Sigmoid colon (tissue), 6 donors: ENCODE measurements at regions not wholly inside any gene's neighbourhood (a gene's known extent, or its start where the extent isn't known, plus 50 kb on each side); places are given as distances from the start of the nearest gene placed in this dataset.

ENCODE experiments used
- DNase-seq: peaks from one replicate; pipeline ENCODE4 v3.0.0-alpha.2; 2019
- H3K27ac ChIP-seq, 4 donors: fragments of 200-600 bp; sonication (generic); one replicate each; pipeline ENCODE4 v1.5.1; 2016 to 2019; ENCODE audit warnings: mild to moderate bottlenecking in 1 of 4
- H3K27me3 ChIP-seq, 3 donors: fragments of 200-600 bp; sonication (generic); one replicate each; pipeline ENCODE4 v1.5.1; 2019; ENCODE audit warnings: mild to moderate bottlenecking in 1 of 3
- H3K36me3 ChIP-seq, 4 donors: fragments of 200-600 bp; sonication (generic); one replicate each; pipeline ENCODE4 v1.5.1; 2016 to 2019
- H3K4me1 ChIP-seq, 4 donors: fragments of 200-600 bp; sonication (generic); one replicate each; pipeline ENCODE4 v1.5.1; 2017 to 2019
- H3K4me3 ChIP-seq, 4 donors: fragments of 200-600 bp; sonication (generic); one replicate each; pipeline ENCODE4 v1.5.1; 2017 to 2019; ENCODE audit warnings: mild to moderate bottlenecking in 2 of 4, moderate library complexity in 1 of 4
- H3K9me3 ChIP-seq, 4 donors: fragments of 200-600 bp in 3 of 4; sonication (generic) in 3 of 4; one replicate each; pipeline versions ENCODE4 v1.5.1 to v1.6.1; 2013 to 2019
- EP300 ChIP-seq, 4 donors: sonication (generic); formaldehyde crosslinking; IDR thresholded peaks; one replicate each; pipeline ENCODE4 v1.6.1; 2017; ENCODE audit warnings: antibody characterized with exemption in 4 of 4
- POLR2A ChIP-seq, 2 donors: fragments of 450-650 bp; IDR thresholded peaks; one replicate each; pipeline ENCODE4 v1.6.1; 2016; ENCODE audit warnings: antibody characterized with exemption in 2 of 2, mild to moderate bottlenecking in 2 of 2, moderate library complexity in 2 of 2
- POLR2AphosphoS5 ChIP-seq, 4 donors: sonication (generic); formaldehyde crosslinking; IDR thresholded peaks; one replicate each; pipeline ENCODE4 v1.6.1; 2017; ENCODE audit warnings: antibody characterized with exemption in 4 of 4
- WGBS, 2 donors: extraction: QIAGEN DNeasy Blood & Tissue Kit; methylation state at CpG; one replicate each; pipeline ENCODE4 v1.1.7; 2013; 5-methylcytosine and 5-hydroxymethylcytosine counted together
- intact Hi-C: fragments of 100-400 bp; cut with DNase I; formaldehyde crosslinking; loops from one replicate; pipeline ENCODE4 v1.15.1; 2023
- TF ChIP-seq, protein P1 (sequence below), 4 experiments: fragments of 450-650 bp in 3 of 4; fragments of 200-600 bp in 1 of 4; IDR thresholded peaks; one replicate each; pipeline ENCODE4 v1.5.1; 2016 to 2019; ENCODE audit warnings: antibody characterized with exemption in 4 of 4, mild to moderate bottlenecking in 3 of 4, moderate library complexity in 2 of 4
- donor health status: healthy with polysubstance abuse.
- donor health status: healthy.

DNA sequence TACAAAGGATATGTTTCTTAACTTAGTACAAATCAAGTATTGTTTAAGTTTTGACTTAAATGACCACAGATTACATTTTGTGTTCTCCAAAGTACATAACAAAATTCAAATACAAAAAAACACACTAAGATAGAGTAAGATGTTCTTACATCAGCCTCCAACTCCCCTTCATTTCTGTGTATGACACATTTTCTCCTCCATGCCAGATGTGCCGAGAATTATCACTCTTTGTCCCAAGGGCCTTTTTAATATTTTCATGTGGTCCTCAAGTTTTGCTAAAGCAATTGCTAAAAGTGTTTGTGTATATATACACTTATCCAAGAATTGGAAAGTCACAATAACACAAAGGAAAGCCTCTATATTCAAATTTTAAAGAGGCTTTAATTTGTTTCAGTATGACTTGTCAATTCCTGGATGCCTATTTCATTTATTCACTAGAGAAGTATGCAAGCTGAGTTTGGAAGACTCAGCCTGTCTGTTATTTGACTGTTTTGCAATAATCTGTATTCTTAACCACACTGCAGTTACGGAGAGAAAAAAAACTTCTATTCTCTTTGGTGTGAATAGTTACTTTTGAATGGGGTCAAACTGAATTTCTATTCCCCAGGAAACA lies 586.4 kb upstream of the SEMA3D start:
- TF ChIP-seq POLR2AphosphoS5 (IDR thresholded peaks at IDR 0.05) (no peak), EP300 (IDR thresholded peaks at IDR 0.05) (no peak), POLR2A (IDR thresholded peaks at IDR 0.05) (no peak)
- TF ChIP-seq, protein P1, sequence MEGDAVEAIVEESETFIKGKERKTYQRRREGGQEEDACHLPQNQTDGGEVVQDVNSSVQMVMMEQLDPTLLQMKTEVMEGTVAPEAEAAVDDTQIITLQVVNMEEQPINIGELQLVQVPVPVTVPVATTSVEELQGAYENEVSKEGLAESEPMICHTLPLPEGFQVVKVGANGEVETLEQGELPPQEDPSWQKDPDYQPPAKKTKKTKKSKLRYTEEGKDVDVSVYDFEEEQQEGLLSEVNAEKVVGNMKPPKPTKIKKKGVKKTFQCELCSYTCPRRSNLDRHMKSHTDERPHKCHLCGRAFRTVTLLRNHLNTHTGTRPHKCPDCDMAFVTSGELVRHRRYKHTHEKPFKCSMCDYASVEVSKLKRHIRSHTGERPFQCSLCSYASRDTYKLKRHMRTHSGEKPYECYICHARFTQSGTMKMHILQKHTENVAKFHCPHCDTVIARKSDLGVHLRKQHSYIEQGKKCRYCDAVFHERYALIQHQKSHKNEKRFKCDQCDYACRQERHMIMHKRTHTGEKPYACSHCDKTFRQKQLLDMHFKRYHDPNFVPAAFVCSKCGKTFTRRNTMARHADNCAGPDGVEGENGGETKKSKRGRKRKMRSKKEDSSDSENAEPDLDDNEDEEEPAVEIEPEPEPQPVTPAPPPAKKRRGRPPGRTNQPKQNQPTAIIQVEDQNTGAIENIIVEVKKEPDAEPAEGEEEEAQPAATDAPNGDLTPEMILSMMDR (IDR thresholded peaks at IDR 0.05), result no peak
- no peaks in the 10 kb centered on the region for H3K4me1 ChIP-seq
- no peak for DNase-seq
- H3K27me3 ChIP-seq, result no peaks in the 10 kb centered on the region
- no peak overlapping the region for H3K27ac ChIP-seq
- no peaks in the 10 kb centered on the region for H3K36me3 ChIP-seq
- 78 to 80% methylated on average over 2 of the region's 2 CpGs for WGBS, 2 donors
- no peaks in the 10 kb centered on the region for H3K9me3 ChIP-seq
- no peak overlapping the region for H3K4me3 ChIP-seq
- intact Hi-C loops, result no loop called here

- DNase-seq, result no peak
- no peak overlapping the region for H3K4me3 ChIP-seq
- intact Hi-C loops, result no loop called here
- H3K27ac ChIP-seq, result no peak overlapping the region
- no peaks in the 10 kb centered on the region for H3K27me3 ChIP-seq
- no peaks in the 10 kb centered on the region for H3K9me3 ChIP-seq
- H3K4me1 ChIP-seq, result no peaks in the 10 kb centered on the region
- TF ChIP-seq POLR2A (IDR thresholded peaks at IDR 0.05) (no peak), POLR2AphosphoS5 (IDR thresholded peaks at IDR 0.05) (no peak), EP300 (IDR thresholded peaks at IDR 0.05) (no peak)
- TF ChIP-seq, protein P1 (IDR thresholded peaks at IDR 0.05), result no peak
- 83 to 84% methylated on average over 3 of the region's 3 CpGs for WGBS, 2 donors
- H3K36me3 ChIP-seq, result no peaks in the 10 kb centered on the region
Observed at GRCh38 chr7:85771516-85771915, 584.7 kb upstream of the SEMA3D start.

DNA sequence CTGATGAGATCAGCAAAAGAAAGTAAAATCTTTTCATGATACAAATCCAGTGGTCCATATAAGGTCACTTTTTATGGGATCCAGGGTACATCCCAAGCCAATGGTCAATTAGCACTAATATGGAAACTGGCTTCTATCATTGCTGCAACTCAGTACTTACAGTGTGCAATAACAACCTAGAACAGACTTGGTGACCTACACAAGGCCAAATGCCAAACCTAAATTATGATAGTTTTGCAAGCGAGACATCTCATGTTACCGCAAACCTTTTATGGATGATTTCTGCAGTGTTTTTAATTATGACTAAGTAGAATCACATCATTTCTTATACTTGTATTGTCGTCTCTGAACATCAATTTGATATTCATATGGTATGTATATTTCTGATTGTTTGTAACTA lies 583.5 kb upstream of the SEMA3D start:
- H3K4me1 ChIP-seq, result no peaks in the 10 kb centered on the region
- H3K4me3 ChIP-seq, result no peak overlapping the region
- no peaks in the 10 kb centered on the region for H3K9me3 ChIP-seq
- H3K27ac ChIP-seq, result no peak overlapping the region
- 86 to 90% methylated on average over 3 of the region's 3 CpGs for WGBS, 2 donors
- intact Hi-C loops, result no loop called here
- DNase-seq, result no peak
- H3K27me3 ChIP-seq, result no peaks in the 10 kb centered on the region
- H3K36me3 ChIP-seq, result no peaks in the 10 kb centered on the region
- no peak for TF ChIP-seq POLR2A (IDR thresholded peaks at IDR 0.05)
- TF ChIP-seq POLR2AphosphoS5 (IDR thresholded peaks at IDR 0.05), result no peak

DNA sequence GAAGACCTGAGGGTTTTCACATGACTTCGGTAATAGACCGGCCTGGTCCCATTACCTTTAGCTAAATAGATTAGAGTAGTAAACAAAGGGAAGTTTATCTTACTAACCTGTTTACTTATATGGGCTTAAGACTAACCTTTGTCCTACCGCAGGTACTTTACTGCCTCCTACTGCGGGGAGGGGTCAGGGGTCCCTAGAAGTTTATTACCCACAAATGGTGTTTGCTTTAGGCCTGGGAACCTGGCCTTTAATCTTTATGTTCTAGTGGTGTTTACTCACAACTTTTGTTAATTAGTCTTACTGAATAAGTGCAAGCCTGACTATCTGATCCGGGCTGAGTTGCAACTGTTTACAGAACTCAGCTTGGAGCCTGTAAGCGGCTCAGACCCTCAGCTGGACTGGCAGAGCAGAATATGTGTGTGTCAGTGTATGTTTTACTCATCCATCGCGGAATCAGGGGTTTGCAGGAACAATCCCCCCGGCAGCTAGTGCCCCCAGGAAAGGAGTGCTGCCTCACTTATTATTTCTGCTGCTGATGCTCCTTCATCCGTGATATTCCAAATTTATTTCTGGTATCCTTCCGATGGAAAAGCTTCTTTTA lies 578.9 kb upstream of the SEMA3D start:
- TF ChIP-seq EP300 (IDR thresholded peaks at IDR 0.05) (no peak), POLR2A (IDR thresholded peaks at IDR 0.05) (no peak), POLR2AphosphoS5 (IDR thresholded peaks at IDR 0.05) (no peak)
- TF ChIP-seq, protein P1 (IDR thresholded peaks at IDR 0.05), result no peak
- Histone ChIP-seq H3K4me3 (no peak overlapping the region), H3K27ac (no peak overlapping the region), H3K36me3 (no peaks in the 10 kb centered on the region), H3K9me3 (no peaks in the 10 kb centered on the region), H3K27me3 (no peaks in the 10 kb centered on the region), H3K4me1 (no peaks in the 10 kb centered on the region)
- DNase-seq, result no peak
- intact Hi-C loops, result no loop called here
- WGBS, 2 donors, result 15 to 54% methylated on average over 11 of the region's 11 CpGs

GRCh38 chr7:85764034-85764433 lies 577.2 kb upstream of the SEMA3D start:
- WGBS, 2 donors, result 18 to 39% methylated on average over 2 of the region's 2 CpGs
- H3K27ac ChIP-seq, result no peak overlapping the region
- intact Hi-C loops, result no loop called here

DNA sequence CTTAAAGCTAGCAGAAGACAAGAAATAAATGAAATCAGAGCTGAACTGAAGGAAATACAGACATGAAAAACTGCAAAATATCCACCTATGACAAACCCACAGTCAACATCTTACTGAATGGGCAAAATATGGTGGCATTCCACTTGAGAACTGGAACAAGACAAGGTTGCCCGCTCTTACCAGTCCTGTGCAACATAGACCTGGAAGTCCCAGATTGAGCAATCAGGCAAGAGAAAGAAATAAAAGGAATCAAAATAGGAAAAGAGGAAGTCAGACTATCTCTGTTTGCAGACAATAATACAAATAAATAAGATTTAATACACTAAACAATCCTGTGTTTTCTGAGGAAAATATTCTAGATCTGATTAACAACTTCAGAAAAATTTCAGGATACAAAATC lies 570.5 kb upstream of the SEMA3D start:
- H3K9me3 ChIP-seq, result no peaks in the 10 kb centered on the region
- intact Hi-C loops, result loop anchor here (10.0 kb wide), 1 partner anchor 723 kb away; no protein-coding TSS in a partner anchor

More at GRCh38 chr7:85764034-85764433, 577.2 kb upstream of the SEMA3D start:
- no peak for DNase-seq
- Histone ChIP-seq H3K27me3 (no peaks in the 10 kb centered on the region), H3K4me1 (no peaks in the 10 kb centered on the region), H3K4me3 (no peak overlapping the region), H3K9me3 (no peaks in the 10 kb centered on the region), H3K36me3 (no peaks in the 10 kb centered on the region)
- TF ChIP-seq EP300 (IDR thresholded peaks at IDR 0.05), result no peak

More for the DNA sequence above, 570.5 kb upstream of the SEMA3D start:
- Histone ChIP-seq H3K27ac (no peak overlapping the region), H3K27me3 (no peaks in the 10 kb centered on the region), H3K36me3 (no peaks in the 10 kb centered on the region), H3K4me1 (no peaks in the 10 kb centered on the region), H3K4me3 (no peak overlapping the region)
- 88 to 95% methylated on average over 1 of the region's 1 CpG for WGBS, 2 donors
- no peak for TF ChIP-seq EP300 (IDR thresholded peaks at IDR 0.05)
- no peak for DNase-seq
